Left ventricle myocardium inferior (tissue), 1 donor: ENCODE measurements at regions not wholly inside any gene's neighbourhood (a gene's known extent, or its start where the extent isn't known, plus 50 kb on each side); places are given as distances from the start of the nearest gene placed in this dataset.

Experiments
- DNase-seq: peaks from one replicate; pipeline ENCODE4 v3.0.0-alpha.2; 2020
- H3K27ac ChIP-seq: fragments of 200-600 bp; replicated peaks from 2 replicates; pipeline ENCODE4 v1.8.0; 2021
- H3K27me3 ChIP-seq: fragments of 200-600 bp; 2 replicates; pipeline ENCODE4 v1.8.0; 2021; ENCODE audit warnings: low read depth
- H3K36me3 ChIP-seq: fragments of 200-600 bp; 2 replicates; pipeline ENCODE4 v1.8.0; 2021
- H3K4me1 ChIP-seq: fragments of 200-600 bp; 2 replicates; pipeline ENCODE4 v1.8.0; 2021
- H3K4me3 ChIP-seq: fragments of 200-600 bp; 2 replicates; pipeline ENCODE4 v1.8.0; 2021; ENCODE audit warnings: mild to moderate bottlenecking, moderate library complexity
- H3K9me3 ChIP-seq: fragments of 200-600 bp; replicated peaks from 2 replicates; pipeline ENCODE4 v1.8.0; 2021
- CTCF ChIP-seq: fragments of 200-600 bp; IDR thresholded peaks from 2 replicates; pipeline ENCODE4 v1.8.0; 2021; ENCODE audit warnings: antibody characterized with exemption, mild to moderate bottlenecking, borderline replicate concordance
- intact Hi-C: fragments of 100-400 bp; cut with micrococcal nuclease; formaldehyde crosslinking; loops from one replicate; pipeline ENCODE4 v1.11.0; 2022
- donor health status: DM: no; HTN: yes; CAD: no; lungs with severe emphysema.

GRCh38 chr5:168153263-168153875 is 138.1 kb upstream of the WWC1 start:
- no peaks in the 10 kb centered on the region for H3K27me3 ChIP-seq
- DNase-seq = no peak
- intact Hi-C loops = no loop called here
- H3K36me3 ChIP-seq = no peaks in the 10 kb centered on the region
- peak overlapping the region; percentile 73 for H3K27ac ChIP-seq
- peaks cover 49% of the 10 kb centered on the region for H3K4me1 ChIP-seq
- no peak overlapping the region for H3K4me3 ChIP-seq
- H3K9me3 ChIP-seq = no peaks in the 10 kb centered on the region
- no peak for TF ChIP-seq CTCF

GRCh38 chr5:168153876-168154270 is 137.6 kb upstream of the WWC1 start:
- Histone ChIP-seq H3K9me3 (no peaks in the 10 kb centered on the region), H3K36me3 (no peaks in the 10 kb centered on the region), H3K4me1 (peaks cover 48% of the 10 kb centered on the region), H3K27ac (peak overlapping the region; percentile 73), H3K4me3 (no peak overlapping the region), H3K27me3 (no peaks in the 10 kb centered on the region)
- no peak for DNase-seq
- no peak for TF ChIP-seq CTCF
- intact Hi-C loops = no loop called here

- no peaks in the 10 kb centered on the region for H3K9me3 ChIP-seq
- no peak for DNase-seq
- intact Hi-C loops = no loop called here
- H3K36me3 ChIP-seq = no peaks in the 10 kb centered on the region
- TF ChIP-seq CTCF = no peak
- H3K4me3 ChIP-seq = no peak overlapping the region
- H3K4me1 ChIP-seq = peaks cover 65% of the 10 kb centered on the region
- H3K27ac ChIP-seq = peak overlapping the region; percentile 73
- H3K27me3 ChIP-seq = no peaks in the 10 kb centered on the region
Measured at GRCh38 chr5:168155585-168155984, 135.9 kb upstream of the WWC1 start.

- intact Hi-C loops = no loop called here
- no peak for TF ChIP-seq CTCF
- peaks cover 3% of the 10 kb centered on the region for H3K27me3 ChIP-seq
- H3K9me3 ChIP-seq = no peaks in the 10 kb centered on the region
- no peaks in the 10 kb centered on the region for H3K36me3 ChIP-seq
- peak overlapping the region; percentile 73 for H3K27ac ChIP-seq
- peaks cover 71% of the 10 kb centered on the region for H3K4me1 ChIP-seq
- DNase-seq = no peak
- no peak overlapping the region for H3K4me3 ChIP-seq
Measured at GRCh38 chr5:168156170-168156569, 135.3 kb upstream of the WWC1 start.

- no peak for TF ChIP-seq CTCF
- Histone ChIP-seq H3K4me3 (no peak overlapping the region), H3K36me3 (no peaks in the 10 kb centered on the region), H3K9me3 (no peaks in the 10 kb centered on the region), H3K4me1 (peaks cover 70% of the 10 kb centered on the region), H3K27ac (peak overlapping the region; percentile 73), H3K27me3 (peaks cover 3% of the 10 kb centered on the region)
- intact Hi-C loops = no loop called here
- DNase-seq = no peak
Measured at GRCh38 chr5:168157141-168157540, 134.3 kb upstream of the WWC1 start.

- Histone ChIP-seq H3K4me3 (no peak overlapping the region), H3K36me3 (no peaks in the 10 kb centered on the region), H3K9me3 (no peaks in the 10 kb centered on the region), H3K4me1 (peaks cover 69% of the 10 kb centered on the region), H3K27me3 (peaks cover 3% of the 10 kb centered on the region), H3K27ac (no peak overlapping the region)
- DNase-seq = no peak
- no peak for TF ChIP-seq CTCF
- intact Hi-C loops = no loop called here
Measured at GRCh38 chr5:168159425-168159824, 132.0 kb upstream of the WWC1 start.
